Panc1 (cell line): ENCODE measurements at regions not wholly inside any gene's neighbourhood (a gene's known extent, or its start where the extent isn't known, plus 50 kb on each side); places are given as distances from the start of the nearest gene placed in this dataset.

Experiments used
- ATAC-seq: fragments of 200-7000 bp; cut with Tn5 transposase; 2 replicates; pipeline ENCODE4 v1.9.1; 2020; ENCODE audit warnings: mild to moderate bottlenecking, moderate library complexity
- BruUV-seq: library from RNA; stranded (reverse); fragments of 400-500 nt; replicated peaks from 2 replicates; lab custom pipeline; 2021; lab: Mats Ljungman, UMichigan
- CTCF ChIA-PET: fragments of 300-600 bp; sonication (Branson Sonifier 250); formaldehyde crosslinking; loops from one replicate; lab custom pipeline; 2022; ENCODE audit warnings: antibody characterized with exemption; lab: Charles Lee
- POLR2A ChIA-PET: fragments of 300-600 bp; sonication (Branson Sonifier 250); formaldehyde crosslinking; loops from one replicate; lab custom pipeline; 2022; ENCODE audit warnings: antibody characterized with exemption; lab: Charles Lee
- DNase-seq: peaks from one replicate; pipeline ENCODE4 v3.0.0-alpha.2; 2010; ENCODE audit warnings: low read depth, low spot score
- H3K27ac ChIP-seq: 2 replicates; pipeline ENCODE4 v1.5.1; 2011; ENCODE audit warnings: mild to moderate bottlenecking, low read length, inconsistent platforms
- H3K27me3 ChIP-seq: fragments of 200-500 bp; sonication (Bioruptor generic); 2 replicates; pipeline ENCODE4 v1.6.0; 2014; ENCODE audit warnings: low read length, inconsistent platforms; ENCODE audit not compliant: control insufficient read depth, insufficient read depth
- H3K36me3 ChIP-seq: fragments of 200-500 bp; sonication (Bioruptor generic); 2 replicates; pipeline ENCODE4 v1.5.1; 2014; ENCODE audit warnings: inconsistent platforms, mild to moderate bottlenecking, low read length, moderate library complexity; ENCODE audit not compliant: control insufficient read depth, insufficient read depth
- H3K4me1 ChIP-seq: 2 replicates; pipeline ENCODE4 v1.5.1; 2011; ENCODE audit warnings: inconsistent platforms, mild to moderate bottlenecking, low read length, moderate library complexity; ENCODE audit not compliant: control insufficient read depth, insufficient read depth
- H3K4me3 ChIP-seq, 2 experiments: 2 replicates each; pipeline ENCODE4 v1.5.1; 2011 to 2012; ENCODE audit warnings: low read depth in 2 of 2, low read length in 2 of 2, mild to moderate bottlenecking in 2 of 2, inconsistent platforms in 1 of 2, moderate library complexity in 1 of 2
- H3K9me3 ChIP-seq: fragments of 200-500 bp; sonication (Bioruptor generic); 2 replicates; pipeline ENCODE4 v1.5.1; 2014; ENCODE audit warnings: low read depth, mild to moderate bottlenecking, inconsistent platforms, low read length, moderate library complexity; ENCODE audit not compliant: control insufficient read depth, insufficient read depth
- POLR2AphosphoS5 ChIP-seq: IDR thresholded peaks from 2 replicates; pipeline ENCODE4 v1.6.1; 2012; ENCODE audit warnings: mild to moderate bottlenecking, low read depth, low read length, moderate library complexity
- SIN3A ChIP-seq: IDR thresholded peaks from 2 replicates; pipeline ENCODE4 v1.6.1; 2012; ENCODE audit warnings: low read depth, mild to moderate bottlenecking, low read length, moderate library complexity, borderline replicate concordance; ENCODE audit not compliant: insufficient read depth
- TCF7L2 ChIP-seq: IDR thresholded peaks from 2 replicates; pipeline ENCODE4 v1.6.1; 2011; ENCODE audit warnings: mild to moderate bottlenecking, low read depth, low read length, inconsistent platforms
- in situ Hi-C: cut with HindIII; loops from 2 replicates; pipeline ENCODE4 v1.10.0; 2016; ENCODE audit warnings: low sequenced_read_pairs, low pct_unique_long_range_greater_than_20kb
- intact Hi-C: fragments of 100-400 bp; cut with micrococcal nuclease; formaldehyde crosslinking; loops from one replicate; pipeline ENCODE4 v1.10.0; 2022; ENCODE audit not compliant: unreplicated experiment
- TF ChIP-seq, protein P1 (sequence below), 2 experiments: IDR thresholded peaks; 2 replicates each; pipeline ENCODE4 v1.6.1; 2011 to 2012; ENCODE audit warnings: low read depth in 2 of 2, control low read depth in 1 of 2, low read length in 1 of 2, mild to moderate bottlenecking in 1 of 2, moderate library complexity in 1 of 2; ENCODE audit not compliant: insufficient read depth in 1 of 2
- TF ChIP-seq, protein P2 (sequence below): fragments of 450-650 bp; IDR thresholded peaks from 2 replicates; pipeline ENCODE4 v1.5.1; 2017; ENCODE audit warnings: mild to moderate bottlenecking

DNA sequence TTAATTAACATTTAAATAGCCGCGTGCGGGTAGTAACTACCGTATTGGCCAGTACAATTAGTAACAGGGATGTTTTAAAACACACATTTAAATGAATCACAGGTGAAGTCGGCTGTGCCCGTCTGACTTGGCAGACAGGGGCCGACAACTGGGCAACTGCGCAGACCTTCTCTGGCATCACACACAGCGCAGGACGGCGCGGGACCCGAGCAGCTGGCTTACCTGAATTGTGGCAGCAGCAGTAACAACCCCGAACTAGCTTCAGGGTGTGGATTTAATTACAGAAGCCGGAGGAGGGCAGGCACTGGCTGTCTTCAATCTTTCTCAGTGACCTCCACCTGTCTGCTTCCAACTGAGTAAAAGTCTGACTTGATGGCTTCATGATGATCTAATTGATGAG lies 91.7 kb downstream of the DACT2 start:
- CTCF ChIA-PET: no interaction called here
- Histone ChIP-seq H3K27ac (no peak overlapping the region), H3K4me3 (no peak overlapping the region), H3K36me3 (no peaks in the 10 kb centered on the region), H3K9me3 (no peaks in the 10 kb centered on the region), H3K27me3 (0 out of 2 replicates have a peak, but pooled peaks cover 2% of the 10 kb centered on the region), H3K4me1 (no peaks in the 10 kb centered on the region)
- ATAC-seq (no peak), DNase-seq (no peak)
- intact Hi-C loops (no loop called here), in situ Hi-C loops (no loop called here)
- TF ChIP-seq, protein P1, sequence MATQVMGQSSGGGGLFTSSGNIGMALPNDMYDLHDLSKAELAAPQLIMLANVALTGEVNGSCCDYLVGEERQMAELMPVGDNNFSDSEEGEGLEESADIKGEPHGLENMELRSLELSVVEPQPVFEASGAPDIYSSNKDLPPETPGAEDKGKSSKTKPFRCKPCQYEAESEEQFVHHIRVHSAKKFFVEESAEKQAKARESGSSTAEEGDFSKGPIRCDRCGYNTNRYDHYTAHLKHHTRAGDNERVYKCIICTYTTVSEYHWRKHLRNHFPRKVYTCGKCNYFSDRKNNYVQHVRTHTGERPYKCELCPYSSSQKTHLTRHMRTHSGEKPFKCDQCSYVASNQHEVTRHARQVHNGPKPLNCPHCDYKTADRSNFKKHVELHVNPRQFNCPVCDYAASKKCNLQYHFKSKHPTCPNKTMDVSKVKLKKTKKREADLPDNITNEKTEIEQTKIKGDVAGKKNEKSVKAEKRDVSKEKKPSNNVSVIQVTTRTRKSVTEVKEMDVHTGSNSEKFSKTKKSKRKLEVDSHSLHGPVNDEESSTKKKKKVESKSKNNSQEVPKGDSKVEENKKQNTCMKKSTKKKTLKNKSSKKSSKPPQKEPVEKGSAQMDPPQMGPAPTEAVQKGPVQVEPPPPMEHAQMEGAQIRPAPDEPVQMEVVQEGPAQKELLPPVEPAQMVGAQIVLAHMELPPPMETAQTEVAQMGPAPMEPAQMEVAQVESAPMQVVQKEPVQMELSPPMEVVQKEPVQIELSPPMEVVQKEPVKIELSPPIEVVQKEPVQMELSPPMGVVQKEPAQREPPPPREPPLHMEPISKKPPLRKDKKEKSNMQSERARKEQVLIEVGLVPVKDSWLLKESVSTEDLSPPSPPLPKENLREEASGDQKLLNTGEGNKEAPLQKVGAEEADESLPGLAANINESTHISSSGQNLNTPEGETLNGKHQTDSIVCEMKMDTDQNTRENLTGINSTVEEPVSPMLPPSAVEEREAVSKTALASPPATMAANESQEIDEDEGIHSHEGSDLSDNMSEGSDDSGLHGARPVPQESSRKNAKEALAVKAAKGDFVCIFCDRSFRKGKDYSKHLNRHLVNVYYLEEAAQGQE (IDR thresholded peaks at IDR 0.05; ENCODE audit: insufficient read depth in 1 of 2, low read depth in 2 of 2, low read length in 1 of 2): no peak
- TF ChIP-seq, protein P2, sequence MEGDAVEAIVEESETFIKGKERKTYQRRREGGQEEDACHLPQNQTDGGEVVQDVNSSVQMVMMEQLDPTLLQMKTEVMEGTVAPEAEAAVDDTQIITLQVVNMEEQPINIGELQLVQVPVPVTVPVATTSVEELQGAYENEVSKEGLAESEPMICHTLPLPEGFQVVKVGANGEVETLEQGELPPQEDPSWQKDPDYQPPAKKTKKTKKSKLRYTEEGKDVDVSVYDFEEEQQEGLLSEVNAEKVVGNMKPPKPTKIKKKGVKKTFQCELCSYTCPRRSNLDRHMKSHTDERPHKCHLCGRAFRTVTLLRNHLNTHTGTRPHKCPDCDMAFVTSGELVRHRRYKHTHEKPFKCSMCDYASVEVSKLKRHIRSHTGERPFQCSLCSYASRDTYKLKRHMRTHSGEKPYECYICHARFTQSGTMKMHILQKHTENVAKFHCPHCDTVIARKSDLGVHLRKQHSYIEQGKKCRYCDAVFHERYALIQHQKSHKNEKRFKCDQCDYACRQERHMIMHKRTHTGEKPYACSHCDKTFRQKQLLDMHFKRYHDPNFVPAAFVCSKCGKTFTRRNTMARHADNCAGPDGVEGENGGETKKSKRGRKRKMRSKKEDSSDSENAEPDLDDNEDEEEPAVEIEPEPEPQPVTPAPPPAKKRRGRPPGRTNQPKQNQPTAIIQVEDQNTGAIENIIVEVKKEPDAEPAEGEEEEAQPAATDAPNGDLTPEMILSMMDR: no peak
- TF ChIP-seq SIN3A (no peak), TCF7L2 (no peak), POLR2AphosphoS5 (no peak)
- POLR2A ChIA-PET: no interaction called here
- BruUV-seq: no TSS peak

DNA sequence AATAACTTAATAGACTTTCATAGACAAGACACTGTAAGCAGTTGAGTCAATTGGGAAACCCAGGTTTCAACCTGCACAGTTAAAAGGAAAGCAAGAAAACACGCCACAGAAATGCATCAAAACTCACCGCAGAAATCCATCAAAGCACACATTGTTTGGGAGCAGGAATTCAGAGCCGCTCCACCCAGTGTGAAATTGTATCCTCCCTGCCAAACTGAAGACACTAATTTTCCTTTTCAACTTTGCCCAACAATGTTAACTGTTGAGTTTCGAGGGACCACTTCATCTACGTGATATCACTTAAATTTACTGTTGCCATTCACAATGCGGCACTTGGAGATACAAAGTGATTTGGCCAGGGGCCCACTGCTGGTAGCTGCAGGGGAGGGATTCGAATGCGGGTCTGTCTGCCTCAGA lies 92.7 kb downstream of the DACT2 start:
- DNase-seq: no peak
- Histone ChIP-seq H3K9me3 (no peaks in the 10 kb centered on the region), H3K36me3 (no peaks in the 10 kb centered on the region), H3K27ac (no peak overlapping the region), H3K4me1 (no peaks in the 10 kb centered on the region), H3K4me3 (no peak overlapping the region), H3K27me3 (0 out of 2 replicates have a peak, but pooled peaks cover 2% of the 10 kb centered on the region)
- intact Hi-C loops: no loop called here
- no peak for ATAC-seq
- CTCF ChIA-PET: no interaction called here
- POLR2A ChIA-PET: no interaction called here
- no TSS peak for BruUV-seq
- in situ Hi-C loops: no loop called here
- TF ChIP-seq SIN3A: no peak
- no peak for TF ChIP-seq TCF7L2
- TF ChIP-seq, protein P1 (IDR thresholded peaks at IDR 0.05; ENCODE audit: insufficient read depth in 1 of 2, low read depth in 2 of 2, low read length in 1 of 2): no peak
- TF ChIP-seq POLR2AphosphoS5: no peak
- TF ChIP-seq, protein P2: no peak
